ENCODE measurements at regions not wholly inside any gene's neighbourhood (a gene's known extent, or its start where the extent isn't known, plus 50 kb on each side); places are given as distances from the start of the nearest gene placed in this dataset.

- H3K27ac ChIP-seq: no peak overlapping the region
- no peaks in the 10 kb centered on the region for H3K9me2 ChIP-seq (replicated peaks; ENCODE audit: insufficient read depth)
- no peaks in the 10 kb centered on the region for H3K36me3 ChIP-seq (replicated peaks; ENCODE audit: insufficient read depth, low read depth)
- TF ChIP-seq EZH2phosphoT487 (IDR thresholded peaks at IDR 0.05; ENCODE audit: low read depth, severe bottlenecking, unreplicated experiment) (no peak), EZH2 (IDR thresholded peaks at IDR 0.05; ENCODE audit: borderline replicate concordance) (no peak)
- TF ChIP-seq, protein P1, sequence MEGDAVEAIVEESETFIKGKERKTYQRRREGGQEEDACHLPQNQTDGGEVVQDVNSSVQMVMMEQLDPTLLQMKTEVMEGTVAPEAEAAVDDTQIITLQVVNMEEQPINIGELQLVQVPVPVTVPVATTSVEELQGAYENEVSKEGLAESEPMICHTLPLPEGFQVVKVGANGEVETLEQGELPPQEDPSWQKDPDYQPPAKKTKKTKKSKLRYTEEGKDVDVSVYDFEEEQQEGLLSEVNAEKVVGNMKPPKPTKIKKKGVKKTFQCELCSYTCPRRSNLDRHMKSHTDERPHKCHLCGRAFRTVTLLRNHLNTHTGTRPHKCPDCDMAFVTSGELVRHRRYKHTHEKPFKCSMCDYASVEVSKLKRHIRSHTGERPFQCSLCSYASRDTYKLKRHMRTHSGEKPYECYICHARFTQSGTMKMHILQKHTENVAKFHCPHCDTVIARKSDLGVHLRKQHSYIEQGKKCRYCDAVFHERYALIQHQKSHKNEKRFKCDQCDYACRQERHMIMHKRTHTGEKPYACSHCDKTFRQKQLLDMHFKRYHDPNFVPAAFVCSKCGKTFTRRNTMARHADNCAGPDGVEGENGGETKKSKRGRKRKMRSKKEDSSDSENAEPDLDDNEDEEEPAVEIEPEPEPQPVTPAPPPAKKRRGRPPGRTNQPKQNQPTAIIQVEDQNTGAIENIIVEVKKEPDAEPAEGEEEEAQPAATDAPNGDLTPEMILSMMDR (IDR thresholded peaks at IDR 0.05; ENCODE audit: poor library complexity): no peak
- DNase-seq (ENCODE audit: low spot score): no peak
- H3K27me3 ChIP-seq: no peaks in the 10 kb centered on the region
- H2AFZ ChIP-seq: no peak overlapping the region
- 79% methylated on average over 6 of the region's 6 CpGs for WGBS (ENCODE audit: low lambda C conversion rate, missing lambda C conversion rate)
- H3K79me2 ChIP-seq: no peaks in the 10 kb centered on the region
- no peaks in the 10 kb centered on the region for H3K9me3 ChIP-seq (ENCODE audit: low read depth)
- H3K4me1 ChIP-seq (ENCODE audit: insufficient read depth): no peaks in the 10 kb centered on the region
- no peaks in the 10 kb centered on the region for H4K20me1 ChIP-seq (ENCODE audit: insufficient read depth, poor library complexity, severe bottlenecking)
- no peak overlapping the region for H3K4me2 ChIP-seq
- H3K4me3 ChIP-seq: no peak overlapping the region
Observed at GRCh38 chr1:65691152-65691900, 101.4 kb upstream of the PDE4B start.

DNA sequence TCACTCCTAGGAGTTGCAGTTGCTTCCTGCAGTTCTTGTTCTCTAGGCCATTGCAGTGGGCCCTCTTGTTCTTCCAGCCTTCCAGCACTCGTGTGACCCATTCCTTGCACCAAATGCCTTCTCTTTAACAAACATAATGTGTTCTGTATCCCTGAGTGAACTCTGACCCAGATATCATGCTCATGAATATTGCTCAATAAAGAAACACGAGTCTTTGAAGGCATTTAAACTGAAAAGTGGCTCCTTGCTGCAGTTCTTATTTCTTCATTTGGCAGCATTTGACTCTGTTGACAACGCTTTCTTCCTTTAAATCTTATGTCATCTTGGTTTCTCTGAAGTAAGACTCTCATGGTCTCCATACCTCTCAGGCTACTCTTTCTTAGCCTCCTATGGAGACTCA lies 100.7 kb upstream of the PDE4B start:
- Histone ChIP-seq H3K27ac (no peak overlapping the region), H3K4me3 (no peak overlapping the region), H3K27me3 (no peaks in the 10 kb centered on the region), H3K4me1 (ENCODE audit: insufficient read depth) (no peaks in the 10 kb centered on the region), H3K9me2 (replicated peaks; ENCODE audit: insufficient read depth) (no peaks in the 10 kb centered on the region), H3K36me3 (replicated peaks; ENCODE audit: insufficient read depth, low read depth) (no peaks in the 10 kb centered on the region), H2AFZ (no peak overlapping the region), H4K20me1 (ENCODE audit: insufficient read depth, poor library complexity, severe bottlenecking) (no peaks in the 10 kb centered on the region), H3K4me2 (no peak overlapping the region), H3K9me3 (ENCODE audit: low read depth) (no peaks in the 10 kb centered on the region), H3K79me2 (no peaks in the 10 kb centered on the region)
- 86% methylated on average over 3 of the region's 3 CpGs for WGBS (ENCODE audit: low lambda C conversion rate, missing lambda C conversion rate)
- DNase-seq (ENCODE audit: low spot score): no peak
- no peak for TF ChIP-seq EZH2phosphoT487 (IDR thresholded peaks at IDR 0.05; ENCODE audit: low read depth, severe bottlenecking, unreplicated experiment)
- TF ChIP-seq, protein P1 (IDR thresholded peaks at IDR 0.05; ENCODE audit: poor library complexity): no peak
- no peak for TF ChIP-seq EZH2 (IDR thresholded peaks at IDR 0.05; ENCODE audit: borderline replicate concordance)

- Histone ChIP-seq H3K27ac (no peak overlapping the region), H3K36me3 (replicated peaks; ENCODE audit: insufficient read depth, low read depth) (no peaks in the 10 kb centered on the region), H3K9me3 (ENCODE audit: low read depth) (no peaks in the 10 kb centered on the region), H2AFZ (no peak overlapping the region), H3K4me3 (no peak overlapping the region), H4K20me1 (ENCODE audit: insufficient read depth, poor library complexity, severe bottlenecking) (no peaks in the 10 kb centered on the region), H3K9me2 (replicated peaks; ENCODE audit: insufficient read depth) (no peaks in the 10 kb centered on the region), H3K4me2 (no peak overlapping the region), H3K27me3 (no peaks in the 10 kb centered on the region), H3K79me2 (no peaks in the 10 kb centered on the region), H3K4me1 (ENCODE audit: insufficient read depth) (no peaks in the 10 kb centered on the region)
- no peak for DNase-seq (ENCODE audit: low spot score)
- TF ChIP-seq, protein P1 (IDR thresholded peaks at IDR 0.05; ENCODE audit: poor library complexity): no peak
- TF ChIP-seq EZH2phosphoT487 (IDR thresholded peaks at IDR 0.05; ENCODE audit: low read depth, severe bottlenecking, unreplicated experiment) (no peak), EZH2 (IDR thresholded peaks at IDR 0.05; ENCODE audit: borderline replicate concordance) (no peak)
- WGBS (ENCODE audit: low lambda C conversion rate, missing lambda C conversion rate): 93% methylated on average over 2 of the region's 2 CpGs
Observed at GRCh38 chr1:65694126-65694525, 98.6 kb upstream of the PDE4B start.

Measured in hepatocyte (in vitro differentiated cells).